ENCODE measurements at regions not wholly inside any gene's neighbourhood (a gene's known extent, or its start where the extent isn't known, plus 50 kb on each side); places are given as distances from the start of the nearest gene placed in this dataset.

- H3K4me3 ChIP-seq (ENCODE audit: low read depth, low read length), result no peak overlapping the region
- DNase-seq (ENCODE audit: low read depth), result peak; percentile 51
- no peak for TF ChIP-seq CTCF (IDR thresholded peaks at IDR 0.05; ENCODE audit: insufficient read depth, low read depth, low read length, missing control alignments)
Measured at GRCh38 chr5:89934069-89934468, 475.5 kb downstream of the CETN3 start.

- DNase-seq (ENCODE audit: low read depth), result no peak
- no peak overlapping the region for H3K4me3 ChIP-seq (ENCODE audit: low read depth, low read length)
- TF ChIP-seq CTCF (IDR thresholded peaks at IDR 0.05; ENCODE audit: insufficient read depth, low read depth, low read length, missing control alignments), result no peak
Measured at GRCh38 chr5:89932771-89933181, 476.8 kb downstream of the CETN3 start.

GRCh38 chr5:89930591-89931392 lies 478.8 kb downstream of the CETN3 start:
- no peak for TF ChIP-seq CTCF (IDR thresholded peaks at IDR 0.05; ENCODE audit: insufficient read depth, low read depth, low read length, missing control alignments)
- DNase-seq (ENCODE audit: low read depth), result peak; percentile 65
- H3K4me3 ChIP-seq (ENCODE audit: low read depth, low read length), result no peak overlapping the region; the same call in 1 of the 2 replicates

GRCh38 chr5:89929834-89930233 lies 479.7 kb downstream of the CETN3 start:
- H3K4me3 ChIP-seq (ENCODE audit: low read depth, low read length), result no peak overlapping the region
- no peak for TF ChIP-seq CTCF (IDR thresholded peaks at IDR 0.05; ENCODE audit: insufficient read depth, low read depth, low read length, missing control alignments)
- DNase-seq (ENCODE audit: low read depth), result no peak

GRCh38 chr5:89929173-89929572 lies 480.4 kb downstream of the CETN3 start:
- DNase-seq (ENCODE audit: low read depth), result peak; percentile 30
- no peak for TF ChIP-seq CTCF (IDR thresholded peaks at IDR 0.05; ENCODE audit: insufficient read depth, low read depth, low read length, missing control alignments)
- H3K4me3 ChIP-seq (ENCODE audit: low read depth, low read length), result no peak overlapping the region

GRCh38 chr5:89922161-89922560 lies 487.4 kb downstream of the CETN3 start:
- H3K4me3 ChIP-seq (ENCODE audit: low read depth, low read length), result no peak overlapping the region
- no peak for DNase-seq (ENCODE audit: low read depth)
- TF ChIP-seq CTCF (IDR thresholded peaks at IDR 0.05; ENCODE audit: insufficient read depth, low read depth, low read length, missing control alignments), result no peak

- TF ChIP-seq CTCF (IDR thresholded peaks at IDR 0.05; ENCODE audit: insufficient read depth, low read depth, low read length, missing control alignments), result no peak
- DNase-seq (ENCODE audit: low read depth), result no peak
- no peak overlapping the region for H3K4me3 ChIP-seq (ENCODE audit: low read depth, low read length)
Measured at GRCh38 chr5:89917112-89917511, 492.4 kb downstream of the CETN3 start.

All from GM12865 (cell line).